DOHH2 (cell line): ENCODE measurements at regions not wholly inside any gene's neighbourhood (a gene's known extent, or its start where the extent isn't known, plus 50 kb on each side); places are given as distances from the start of the nearest gene placed in this dataset.

Experiments
- CTCF ChIP-seq: fragments of 200-600 bp; sonication (generic); IDR thresholded peaks from one replicate; pipeline ENCODE4 v1.5.1; 2014; ENCODE audit warnings: antibody characterized with exemption, mild to moderate bottlenecking, low read depth, low read length; ENCODE audit not compliant: poor library complexity, severe bottlenecking
- EZH2phosphoT487 ChIP-seq: fragments of 200-600 bp; sonication (generic); IDR thresholded peaks from 2 replicates; pipeline ENCODE4 v1.6.1; 2017; ENCODE audit warnings: borderline replicate concordance, mild to moderate bottlenecking, antibody characterized with exemption, low read length, moderate library complexity, mixed read lengths

- TF ChIP-seq CTCF, result no peak
- no peak for TF ChIP-seq EZH2phosphoT487
Observed at GRCh38 chr18:45342166-45342565, 273.1 kb upstream of the SLC14A2 start.
